Forelimb muscle (tissue), 1 donor: ENCODE measurements at regions not wholly inside any gene's neighbourhood (a gene's known extent, or its start where the extent isn't known, plus 50 kb on each side); places are given as distances from the start of the nearest gene placed in this dataset.
"Not testable (repeated sequence)": the region's sequence is repeated elsewhere in the genome, so short reads cannot be mapped to it uniquely, and the experiment has no call there.

ENCODE experiments used
- DNase-seq: peaks from one replicate; pipeline ENCODE4 v3.0.0-alpha.2; 2013; ENCODE audit warnings: low read depth

- DNase-seq = no peak
These were observed 76.2 kb upstream of the SOX11 start for GRCh38 chr2:5616019-5616418.

- DNase-seq = no peak
These were observed 74.8 kb upstream of the SOX11 start for GRCh38 chr2:5617358-5617757.

GRCh38 chr2:5617796-5618195 is 74.4 kb upstream of the SOX11 start:
- no peak for DNase-seq

- no peak for DNase-seq
These were observed 73.9 kb upstream of the SOX11 start for GRCh38 chr2:5618271-5618670.

GRCh38 chr2:5625556-5626065 is 66.6 kb upstream of the SOX11 start:
- not testable (repeated sequence) for DNase-seq

GRCh38 chr2:5628484-5628883 is 63.7 kb upstream of the SOX11 start:
- not testable (repeated sequence) for DNase-seq

GRCh38 chr2:5629510-5629909 is 62.7 kb upstream of the SOX11 start:
- DNase-seq = not testable (repeated sequence)

GRCh38 chr2:5637051-5637450 is 55.1 kb upstream of the SOX11 start:
- not testable (repeated sequence) for DNase-seq
